GM23338 (cell line): ENCODE measurements at regions not wholly inside any gene's neighbourhood (a gene's known extent, or its start where the extent isn't known, plus 50 kb on each side); places are given as distances from the start of the nearest gene placed in this dataset.

ENCODE experiments used
- ATAC-seq: fragments of 200-7000 bp; cut with Tn5 transposase; 3 replicates; pipeline ENCODE4 v1.9.1; 2020
- DNase-seq: peaks from one replicate; pipeline ENCODE4 v3.0.0-alpha.2; 2015; ENCODE audit warnings: low spot score
- H2AFZ ChIP-seq: fragments of 200-600 bp; sonication (generic); 2 replicates; pipeline ENCODE4 v1.8.0; 2016; ENCODE audit warnings: antibody characterized with exemption, mild to moderate bottlenecking, moderate library complexity
- H3F3A ChIP-seq: fragments of 200-600 bp; sonication (generic); replicated peaks from 2 replicates; pipeline ENCODE4 v1.8.0; 2017; ENCODE audit warnings: antibody characterized with exemption, mixed run types, low read depth
- H3K27ac ChIP-seq: fragments of 200-600 bp; sonication (generic); 2 replicates; pipeline ENCODE4 v1.6.1; 2016; ENCODE audit warnings: low read depth
- H3K27me3 ChIP-seq: fragments of 200-600 bp; sonication (generic); 2 replicates; pipeline ENCODE4 v1.8.0; 2016; ENCODE audit warnings: mild to moderate bottlenecking, mixed run types, moderate library complexity; ENCODE audit not compliant: insufficient read depth
- H3K36me3 ChIP-seq: fragments of 200-600 bp; sonication (generic); 2 replicates; pipeline ENCODE4 v1.8.0; 2016; ENCODE audit warnings: mild to moderate bottlenecking; ENCODE audit not compliant: insufficient read depth
- H3K4me1 ChIP-seq: fragments of 200-600 bp; sonication (generic); 2 replicates; pipeline ENCODE4 v1.8.0; 2016; ENCODE audit warnings: mild to moderate bottlenecking, moderate library complexity; ENCODE audit not compliant: insufficient read depth
- H3K4me2 ChIP-seq: fragments of 200-600 bp; sonication (generic); 2 replicates; pipeline ENCODE4 v1.7.1; 2017; ENCODE audit warnings: mixed run types
- H3K4me3 ChIP-seq: fragments of 200-600 bp; sonication (generic); 2 replicates; pipeline ENCODE4 v1.6.1; 2016; ENCODE audit warnings: mixed run types
- H3K79me2 ChIP-seq: fragments of 200-600 bp; sonication (generic); replicated peaks from 2 replicates; pipeline ENCODE4 v1.8.0; 2017; ENCODE audit warnings: mild to moderate bottlenecking; ENCODE audit not compliant: insufficient read depth
- H3K9me2 ChIP-seq: fragments of 200-600 bp; sonication (generic); 2 replicates; pipeline ENCODE4 v1.8.0; 2017; ENCODE audit not compliant: insufficient read depth
- H4K20me1 ChIP-seq: fragments of 200-600 bp; sonication (generic); replicated peaks from 2 replicates; pipeline ENCODE4 v1.8.0; 2017; ENCODE audit warnings: mild to moderate bottlenecking; ENCODE audit not compliant: insufficient read depth
- H3K27ac Mint-ChIP-seq: 2 replicates; pipeline ENCODE4 v1.8.0; 2020; ENCODE audit warnings: inconsistent platforms, mild to moderate bottlenecking, moderate library complexity, mixed read lengths
- H3K27me3 Mint-ChIP-seq: 3 replicates; pipeline ENCODE4 v1.8.0; 2022; ENCODE audit warnings: low read depth, mild to moderate bottlenecking, moderate library complexity, mixed read lengths, inconsistent platforms; ENCODE audit not compliant: insufficient read depth, poor library complexity
- H3K36me3 Mint-ChIP-seq: 3 replicates; pipeline ENCODE4 v1.8.0; 2021; ENCODE audit warnings: low read depth, mild to moderate bottlenecking, inconsistent platforms, moderate library complexity, mixed read lengths
- H3K4me1 Mint-ChIP-seq: 3 replicates; pipeline ENCODE4 v1.8.0; 2020; ENCODE audit warnings: mild to moderate bottlenecking, inconsistent platforms, mixed read lengths
- H3K4me3 Mint-ChIP-seq: 3 replicates; pipeline ENCODE4 v1.8.0; 2021; ENCODE audit warnings: moderate library complexity, mild to moderate bottlenecking, inconsistent platforms, mixed read lengths
- H3K9me3 Mint-ChIP-seq: 3 replicates; pipeline ENCODE4 v1.8.0; 2020; ENCODE audit warnings: moderate library complexity, mild to moderate bottlenecking, inconsistent platforms, mixed read lengths
- CTCF ChIP-seq, 2 experiments: fragments of 200-600 bp in 1 of 2; sonication (generic) in 1 of 2; conservative IDR thresholded peaks; 2 replicates each; pipeline versions ENCODE4 v1.5.1 to v1.6.1; 2016 to 2017; ENCODE audit warnings: antibody characterized with exemption in 2 of 2, low read depth in 2 of 2, mild to moderate bottlenecking in 2 of 2, moderate library complexity in 1 of 2
- EZH2phosphoT487 ChIP-seq: fragments of 200-600 bp; sonication (generic); IDR thresholded peaks from one replicate; pipeline ENCODE4 v1.8.1; 2018; ENCODE audit warnings: antibody characterized with exemption; ENCODE audit not compliant: unreplicated experiment
- JUNB ChIP-seq: IDR thresholded peaks from one replicate; pipeline ENCODE4 v1.6.1; 2016; ENCODE audit warnings: antibody characterized with exemption; ENCODE audit not compliant: unreplicated experiment
- NANOG ChIP-seq: IDR thresholded peaks from 2 replicates; pipeline ENCODE4 v1.6.1; 2016; ENCODE audit warnings: antibody characterized with exemption, borderline replicate concordance
- POLR2AphosphoS5 ChIP-seq: IDR thresholded peaks from 2 replicates; pipeline ENCODE4 v1.6.1; 2016; ENCODE audit warnings: antibody characterized with exemption, low read depth
- REST ChIP-seq: IDR thresholded peaks from one replicate; pipeline ENCODE4 v1.6.1; 2018; ENCODE audit warnings: antibody characterized with exemption; ENCODE audit not compliant: unreplicated experiment
- ZNF331 ChIP-seq: fragments of 250-450 bp; sonication (Bioruptor Pico); IDR thresholded peaks from 2 replicates; pipeline ENCODE4 v1.5.0; 2020; ENCODE audit warnings: low read depth, mild to moderate bottlenecking, moderate library complexity
- ZNF462 ChIP-seq: fragments of 250-450 bp; sonication (Bioruptor Pico); IDR thresholded peaks from 2 replicates; pipeline ENCODE4 v1.5.0; 2020; ENCODE audit warnings: mild to moderate bottlenecking, moderate library complexity

DNA sequence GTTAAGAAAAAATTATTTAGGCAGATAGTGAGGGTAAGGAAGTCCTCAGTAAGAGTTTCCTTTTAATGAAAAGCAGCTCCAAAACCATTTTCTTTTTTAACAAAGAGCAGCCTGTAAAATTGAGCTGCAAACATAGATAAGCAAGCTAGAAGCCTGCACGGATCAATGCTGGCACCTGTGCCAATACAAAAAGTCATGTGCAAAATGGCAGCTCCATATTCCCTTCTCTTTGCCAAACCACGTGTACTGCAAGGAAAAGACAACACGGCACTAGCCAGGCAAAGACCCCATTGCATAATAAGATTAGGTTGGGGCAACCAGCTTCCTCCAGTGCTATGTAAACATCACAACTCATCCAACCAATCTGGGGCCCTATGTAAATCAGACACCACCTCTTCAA is 268.4 kb upstream of the INTU start:
- H3K9me3 Mint-ChIP-seq: no peaks in the 10 kb centered on the region; the same call in 2 of the 3 replicates
- TF ChIP-seq CTCF (conservative IDR thresholded peaks at IDR 0.05; ENCODE audit: low read depth in 2 of 2): no peak
- TF ChIP-seq NANOG: no peak
- no peak for TF ChIP-seq POLR2AphosphoS5
- TF ChIP-seq ZNF331 (CRISPR knock-in tag): no peak
- TF ChIP-seq ZNF462 (CRISPR knock-in tag): no peak
- TF ChIP-seq JUNB: no peak
- TF ChIP-seq REST: no peak
- TF ChIP-seq EZH2phosphoT487: no peak
- no peaks in the 10 kb centered on the region for H3K27me3 Mint-ChIP-seq
- no peak overlapping the region for H3K4me2 ChIP-seq
- no peaks in the 10 kb centered on the region for H3K79me2 ChIP-seq
- H3K4me3 Mint-ChIP-seq: no peak overlapping the region
- no peaks in the 10 kb centered on the region for H3K4me1 Mint-ChIP-seq
- ATAC-seq (no peak), DNase-seq (no peak)
- H3F3A ChIP-seq: no peaks in the 10 kb centered on the region
- H3K9me2 ChIP-seq: peaks cover 6% of the 10 kb centered on the region; the same call in 1 of the 2 replicates
- 0 out of 2 replicates have a peak overlapping the region, but pooled peaks have one; percentile 18 for H2AFZ ChIP-seq
- H3K4me1 ChIP-seq: no peaks in the 10 kb centered on the region
- H4K20me1 ChIP-seq: no peaks in the 10 kb centered on the region
- no peaks in the 10 kb centered on the region for H3K36me3 Mint-ChIP-seq
- H3K36me3 ChIP-seq: no peaks in the 10 kb centered on the region
- H3K27me3 ChIP-seq: no peaks in the 10 kb centered on the region
- no peak overlapping the region for H3K27ac Mint-ChIP-seq
- no peak overlapping the region for H3K27ac ChIP-seq
- no peak overlapping the region for H3K4me3 ChIP-seq
